SK-N-MC (cell line): ENCODE measurements at regions not wholly inside any gene's neighbourhood (a gene's known extent, or its start where the extent isn't known, plus 50 kb on each side); places are given as distances from the start of the nearest gene placed in this dataset.

ENCODE experiments used
- EZH2 ChIP-seq: fragments of 200-600 bp; sonication (generic); IDR thresholded peaks from one replicate; pipeline ENCODE4 v1.6.1; 2017; ENCODE audit warnings: antibody characterized with exemption
- POLR2AphosphoS5 ChIP-seq: IDR thresholded peaks from 2 replicates; pipeline ENCODE4 v1.6.1; 2012; ENCODE audit warnings: mild to moderate bottlenecking, low read depth, low read length, borderline replicate concordance

DNA sequence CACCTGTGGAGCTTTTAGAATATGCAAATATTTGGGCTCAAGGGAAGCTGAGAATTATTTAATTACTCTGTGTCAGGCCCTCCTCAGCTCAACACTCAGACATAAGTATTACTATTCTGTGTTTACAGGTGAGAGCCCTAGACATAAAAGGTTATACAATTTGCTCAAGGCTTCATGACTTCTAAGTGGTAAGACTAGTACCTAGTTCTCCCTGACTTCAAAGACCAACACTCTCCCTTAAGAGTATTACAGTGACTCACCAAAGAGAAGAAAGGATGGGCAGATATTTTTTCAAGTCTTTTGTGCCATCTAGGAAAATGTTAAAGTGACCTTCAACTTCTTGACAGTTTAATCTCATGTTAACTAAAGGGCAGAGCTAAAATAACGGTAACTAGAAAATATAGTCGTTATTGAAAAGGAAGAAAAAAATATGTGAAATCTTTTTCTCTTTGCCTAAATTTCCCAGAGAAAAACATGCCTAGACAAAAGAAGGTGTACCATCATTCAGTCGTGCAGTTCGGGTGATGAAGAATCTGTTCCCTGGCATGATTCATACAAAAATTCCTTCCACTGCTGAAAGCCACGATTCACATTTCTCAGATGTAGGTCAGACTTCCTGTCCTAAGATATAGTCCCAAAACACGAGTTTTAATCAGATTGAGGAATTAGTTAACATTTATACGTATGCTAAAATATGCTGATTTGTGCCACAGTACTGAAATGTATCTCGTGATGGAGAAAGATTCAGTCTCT is 849.1 kb upstream of the API5 start:
- no peak for TF ChIP-seq EZH2
- TF ChIP-seq POLR2AphosphoS5, result no peak
